ENCODE measurements at regions not wholly inside any gene's neighbourhood (a gene's known extent, or its start where the extent isn't known, plus 50 kb on each side); places are given as distances from the start of the nearest gene placed in this dataset.
"Not testable (repeated sequence)": the region's sequence is repeated elsewhere in the genome, so short reads cannot be mapped to it uniquely, and the experiment has no call there.

DNA sequence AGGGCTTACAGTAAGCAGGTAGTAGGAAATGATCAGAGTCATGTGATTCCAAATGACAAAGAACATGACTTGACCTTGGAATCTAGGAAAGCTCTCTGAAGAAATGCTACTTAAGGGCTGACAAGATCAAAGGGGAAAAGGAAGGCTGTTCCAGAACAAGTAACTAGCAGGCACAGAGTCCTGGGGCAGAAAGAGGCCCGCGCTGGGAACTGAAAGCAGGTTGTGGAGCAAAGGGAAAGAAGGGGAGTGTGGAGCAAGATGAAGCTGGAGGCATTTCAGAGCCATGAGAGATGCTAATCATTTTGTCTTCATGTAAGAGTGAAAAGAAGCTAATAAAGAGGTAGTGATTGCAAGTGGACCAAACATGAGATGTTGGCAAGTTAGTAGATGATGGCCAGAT lies 397.5 kb downstream of the DTWD2 start:
- Mint-ChIP-seq H3K4me1 (ENCODE audit: low read depth) (no peaks in the 10 kb centered on the region), H3K4me3 (no peak overlapping the region), H3K36me3 (ENCODE audit: low read depth) (no peaks in the 10 kb centered on the region), H3K9me3 (no peaks in the 10 kb centered on the region), H3K27ac (no peak overlapping the region), H3K27me3 (no peaks in the 10 kb centered on the region)
- TF ChIP-seq, protein P1, sequence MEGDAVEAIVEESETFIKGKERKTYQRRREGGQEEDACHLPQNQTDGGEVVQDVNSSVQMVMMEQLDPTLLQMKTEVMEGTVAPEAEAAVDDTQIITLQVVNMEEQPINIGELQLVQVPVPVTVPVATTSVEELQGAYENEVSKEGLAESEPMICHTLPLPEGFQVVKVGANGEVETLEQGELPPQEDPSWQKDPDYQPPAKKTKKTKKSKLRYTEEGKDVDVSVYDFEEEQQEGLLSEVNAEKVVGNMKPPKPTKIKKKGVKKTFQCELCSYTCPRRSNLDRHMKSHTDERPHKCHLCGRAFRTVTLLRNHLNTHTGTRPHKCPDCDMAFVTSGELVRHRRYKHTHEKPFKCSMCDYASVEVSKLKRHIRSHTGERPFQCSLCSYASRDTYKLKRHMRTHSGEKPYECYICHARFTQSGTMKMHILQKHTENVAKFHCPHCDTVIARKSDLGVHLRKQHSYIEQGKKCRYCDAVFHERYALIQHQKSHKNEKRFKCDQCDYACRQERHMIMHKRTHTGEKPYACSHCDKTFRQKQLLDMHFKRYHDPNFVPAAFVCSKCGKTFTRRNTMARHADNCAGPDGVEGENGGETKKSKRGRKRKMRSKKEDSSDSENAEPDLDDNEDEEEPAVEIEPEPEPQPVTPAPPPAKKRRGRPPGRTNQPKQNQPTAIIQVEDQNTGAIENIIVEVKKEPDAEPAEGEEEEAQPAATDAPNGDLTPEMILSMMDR (IDR thresholded peaks at IDR 0.05) = no peak
- DNase-seq (no peak), ATAC-seq (no peak)
- ChIA-PET CTCF (no interaction called here), POLR2A (no interaction called here)
- intact Hi-C loops (cut with micrococcal nuclease) = no loop called here

DNA sequence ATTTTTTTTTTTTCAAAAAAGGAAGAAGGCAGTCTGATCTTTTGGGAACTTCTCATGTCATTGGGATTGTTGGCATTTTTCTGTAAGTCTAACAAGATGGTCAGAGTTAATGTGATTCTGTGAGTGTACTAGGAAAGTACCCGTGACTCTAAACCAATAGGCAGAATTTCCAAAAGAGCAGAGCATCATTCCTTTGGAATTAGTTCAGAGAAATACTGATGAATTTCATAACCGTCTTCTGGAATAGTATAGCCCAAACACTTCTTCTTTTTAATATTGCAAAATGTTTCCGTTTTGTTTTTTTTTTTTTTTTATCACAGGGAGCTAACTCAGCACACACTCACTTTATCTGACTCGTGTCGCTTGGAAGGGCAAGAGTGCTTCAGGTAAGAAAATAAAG lies 407.4 kb downstream of the DTWD2 start:
- DNase-seq (no peak), ATAC-seq (no peak)
- ChIA-PET POLR2A (no interaction called here), CTCF (no interaction called here)
- Mint-ChIP-seq H3K9me3 (no peaks in the 10 kb centered on the region), H3K4me1 (ENCODE audit: low read depth) (no peaks in the 10 kb centered on the region), H3K4me3 (no peak overlapping the region), H3K36me3 (ENCODE audit: low read depth) (no peaks in the 10 kb centered on the region), H3K27ac (no peak overlapping the region), H3K27me3 (no peaks in the 10 kb centered on the region)
- TF ChIP-seq, protein P1 (IDR thresholded peaks at IDR 0.05) = no peak
- intact Hi-C loops (cut with micrococcal nuclease) = no loop called here

DNA sequence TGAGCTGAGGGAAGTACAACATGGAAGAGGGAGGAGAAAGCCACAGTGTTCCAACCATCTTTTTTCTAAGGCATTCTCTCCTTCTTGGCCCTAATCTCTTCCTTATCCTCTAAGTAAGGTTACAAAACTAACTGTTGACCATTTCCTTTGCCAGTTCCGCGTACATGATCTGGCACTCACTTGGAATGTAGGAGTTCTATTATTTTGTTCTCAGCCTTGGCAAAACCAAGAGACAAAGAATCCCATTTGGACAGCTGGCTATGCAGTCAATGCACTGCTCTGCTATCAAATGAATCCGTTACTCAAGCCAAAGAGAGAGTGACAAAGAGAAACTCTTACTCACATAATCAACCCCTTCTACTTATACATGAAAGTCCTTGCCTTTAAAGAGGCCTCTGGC lies 410.3 kb downstream of the DTWD2 start:
- no peaks in the 10 kb centered on the region for H3K9me3 Mint-ChIP-seq
- ChIA-PET CTCF (interaction anchor here (0.6 kb wide), 1 partner anchor 66 kb away, joined by 3 read pairs; no protein-coding TSS in a partner anchor), POLR2A (no interaction called here)
- DNase-seq = no peak
- no peaks in the 10 kb centered on the region for H3K27me3 Mint-ChIP-seq
- intact Hi-C loops (cut with micrococcal nuclease) = no loop called here
- no peak for ATAC-seq
- TF ChIP-seq, protein P1 (IDR thresholded peaks at IDR 0.05) = no peak
- H3K27ac Mint-ChIP-seq = no peak overlapping the region
- no peak overlapping the region for H3K4me3 Mint-ChIP-seq
- no peaks in the 10 kb centered on the region for H3K36me3 Mint-ChIP-seq (ENCODE audit: low read depth)
- no peaks in the 10 kb centered on the region for H3K4me1 Mint-ChIP-seq (ENCODE audit: low read depth)

DNA sequence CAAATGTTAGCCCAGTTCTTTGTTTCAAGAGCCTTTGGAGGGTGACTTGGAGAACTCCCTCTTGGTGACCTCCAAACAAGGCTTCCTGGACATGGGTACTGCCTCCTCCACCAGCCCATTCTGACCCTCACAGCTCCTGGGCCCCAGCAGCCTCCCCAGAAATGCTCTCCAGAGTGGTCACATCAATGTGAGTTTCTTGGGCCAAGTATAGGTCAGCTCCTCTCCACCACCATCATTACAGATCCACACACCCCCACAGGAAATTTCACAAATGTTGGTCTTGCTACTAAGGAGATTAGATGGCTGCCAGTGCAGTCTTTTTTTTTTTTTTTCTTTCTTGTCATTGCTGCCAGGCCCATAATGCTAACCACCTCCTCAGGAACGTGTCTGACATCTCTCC lies 410.7 kb downstream of the DTWD2 start:
- no peaks in the 10 kb centered on the region for H3K4me1 Mint-ChIP-seq (ENCODE audit: low read depth)
- CTCF ChIA-PET = no interaction called here

DNA sequence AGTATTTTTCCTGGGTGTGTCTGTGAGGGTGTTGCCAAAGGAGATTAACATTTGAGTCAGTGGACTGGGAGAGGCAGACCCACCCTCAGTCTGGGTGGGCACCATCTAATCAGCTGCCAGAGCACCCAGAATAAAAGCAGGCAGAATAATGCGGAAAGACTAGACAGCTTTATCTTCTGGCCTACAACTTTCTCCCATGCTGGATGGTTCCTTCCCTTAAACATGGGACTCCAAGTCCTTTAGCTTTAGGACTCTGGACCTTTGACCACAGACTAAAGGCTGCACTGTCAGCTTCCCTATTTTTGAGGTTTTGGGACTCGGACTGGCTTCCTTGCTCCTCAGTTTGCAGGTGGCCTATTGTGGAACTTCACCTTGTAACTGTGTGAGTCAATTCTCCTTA lies 418.1 kb downstream of the DTWD2 start:
- H3K4me1 Mint-ChIP-seq (ENCODE audit: low read depth); H3K36me3 Mint-ChIP-seq (ENCODE audit: low read depth); ATAC-seq; H3K27me3 Mint-ChIP-seq; intact Hi-C loops (cut with micrococcal nuclease); POLR2A ChIA-PET; H3K4me3 Mint-ChIP-seq; H3K9me3 Mint-ChIP-seq; DNase-seq; CTCF ChIA-PET; H3K27ac Mint-ChIP-seq: not testable (repeated sequence)

More for the DNA sequence above, 410.7 kb downstream of the DTWD2 start:
- H3K36me3 Mint-ChIP-seq (ENCODE audit: low read depth) = no peaks in the 10 kb centered on the region
- no peak overlapping the region for H3K4me3 Mint-ChIP-seq
- H3K27ac Mint-ChIP-seq = no peak overlapping the region
- TF ChIP-seq, protein P1 (IDR thresholded peaks at IDR 0.05) = no peak
- POLR2A ChIA-PET = no interaction called here
- no peaks in the 10 kb centered on the region for H3K9me3 Mint-ChIP-seq
- DNase-seq (no peak), ATAC-seq (no peak)
- H3K27me3 Mint-ChIP-seq = no peaks in the 10 kb centered on the region
- intact Hi-C loops (cut with micrococcal nuclease) = no loop called here

DNA sequence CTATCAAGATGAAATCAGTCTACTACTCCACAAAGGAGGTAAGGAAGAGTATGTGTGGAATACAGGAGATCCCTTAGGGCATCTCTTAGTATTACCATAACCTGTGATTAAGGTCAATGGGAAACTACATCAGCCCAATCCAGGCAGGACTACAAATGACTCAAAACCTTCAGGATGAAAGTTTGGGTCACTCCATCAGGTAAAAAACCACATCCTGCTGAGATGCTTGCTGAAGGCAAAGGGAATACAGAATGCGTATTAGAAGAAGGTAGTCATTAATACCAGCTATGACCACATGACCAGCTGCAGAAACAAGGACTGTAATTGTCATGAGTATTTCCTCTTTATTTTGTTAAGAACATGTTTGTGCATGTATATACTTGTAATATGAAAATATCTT lies 418.8 kb downstream of the DTWD2 start:
- DNase-seq; H3K4me1 Mint-ChIP-seq (ENCODE audit: low read depth); H3K36me3 Mint-ChIP-seq (ENCODE audit: low read depth); POLR2A ChIA-PET; H3K27me3 Mint-ChIP-seq; H3K27ac Mint-ChIP-seq; ATAC-seq; H3K4me3 Mint-ChIP-seq; CTCF ChIA-PET; H3K9me3 Mint-ChIP-seq; intact Hi-C loops (cut with micrococcal nuclease): not testable (repeated sequence)
